Keratinocyte (primary cell): ENCODE measurements at regions not wholly inside any gene's neighbourhood (a gene's known extent, or its start where the extent isn't known, plus 50 kb on each side); places are given as distances from the start of the nearest gene placed in this dataset.

ENCODE experiments used
- DNase-seq: peaks from one replicate; pipeline ENCODE4 v3.0.0-alpha.2; 2011; ENCODE audit warnings: low read depth, missing footprints, low spot score
- FAIRE-seq: peaks from 2 replicates; lab custom pipeline; 2011; peaks lifted over from hg19 to GRCh38; lab: Jason Lieb, UNC
- H2AFZ ChIP-seq: 2 replicates; pipeline ENCODE4 v1.6.0; 2012; ENCODE audit warnings: low read length, control low read depth, inconsistent platforms; ENCODE audit not compliant: control insufficient read depth
- H3K27ac ChIP-seq: 2 replicates; pipeline ENCODE4 v1.5.1; 2011; ENCODE audit warnings: low read length; ENCODE audit not compliant: control insufficient read depth, insufficient read depth
- H3K27me3 ChIP-seq: 3 replicates; pipeline ENCODE4 v1.6.0; 2011; ENCODE audit warnings: low read length; ENCODE audit not compliant: control insufficient read depth, insufficient read depth; ENCODE audit errors: extremely low read depth
- H3K36me3 ChIP-seq, 2 experiments: 2 replicates in 1 of 2; 3 replicates in 1 of 2; pipeline ENCODE4 v1.5.1; 2011; ENCODE audit warnings: low read length in 2 of 2, mild to moderate bottlenecking in 1 of 2; ENCODE audit not compliant: control insufficient read depth in 2 of 2, insufficient read depth in 2 of 2; ENCODE audit errors: extremely low read depth in 1 of 2
- H3K4me1 ChIP-seq: 3 replicates; pipeline ENCODE4 v1.5.1; 2011; ENCODE audit warnings: low read length; ENCODE audit not compliant: control insufficient read depth, insufficient read depth; ENCODE audit errors: extremely low read depth
- H3K4me2 ChIP-seq: 3 replicates; pipeline ENCODE4 v1.6.0; 2011; ENCODE audit warnings: low read depth, low read length; ENCODE audit not compliant: control insufficient read depth, insufficient read depth; ENCODE audit errors: extremely low read depth
- H3K4me3 ChIP-seq, 3 experiments: fragments of 200-600 bp in 1 of 3; sonication (generic) in 1 of 3; 2 replicates in 2 of 3; 3 replicates in 1 of 3; pipeline ENCODE4 v1.5.1; 2011 to 2016; ENCODE audit warnings: low read length in 3 of 3, mild to moderate bottlenecking in 3 of 3, control low read depth in 2 of 3, inconsistent platforms in 1 of 3, low read depth in 1 of 3, mixed read lengths in 1 of 3, mixed run types in 1 of 3, moderate library complexity in 1 of 3; ENCODE audit not compliant: control insufficient read depth in 2 of 3, insufficient read depth in 2 of 3; ENCODE audit errors: extremely low read depth in 1 of 3
- H3K79me2 ChIP-seq: 2 replicates; pipeline ENCODE4 v1.6.0; 2012; ENCODE audit warnings: low read length; ENCODE audit not compliant: control insufficient read depth, insufficient read depth
- H3K9ac ChIP-seq: 3 replicates; pipeline ENCODE4 v1.6.0; 2011; ENCODE audit warnings: low read length; ENCODE audit not compliant: control insufficient read depth, insufficient read depth; ENCODE audit errors: extremely low read depth
- H3K9me1 ChIP-seq: 3 replicates; pipeline ENCODE4 v1.6.0; 2011; ENCODE audit warnings: low read length; ENCODE audit not compliant: control insufficient read depth, insufficient read depth; ENCODE audit errors: extremely low read depth
- H3K9me3 ChIP-seq: 2 replicates; pipeline ENCODE4 v1.5.1; 2012; ENCODE audit warnings: low read depth, low read length; ENCODE audit not compliant: control insufficient read depth
- H4K20me1 ChIP-seq: 3 replicates; pipeline ENCODE4 v1.6.0; 2011; ENCODE audit warnings: low read length; ENCODE audit not compliant: control insufficient read depth, insufficient read depth; ENCODE audit errors: extremely low read depth
- EZH2 ChIP-seq: IDR thresholded peaks from one replicate; pipeline ENCODE4 v1.6.1; 2012; ENCODE audit warnings: inconsistent platforms, mild to moderate bottlenecking, low read length, moderate library complexity
- dilution Hi-C: fragments of 300-500 bp; cut with MboI; formaldehyde crosslinking; loops from one replicate; pipeline ENCODE4 v1.7.0; 2020; ENCODE audit warnings: low sequenced_read_pairs; ENCODE audit not compliant: extremely low pct_ligation_motif_present
- TF ChIP-seq, protein P1 (sequence below), 3 experiments: IDR thresholded peaks in 1 of 3; conservative IDR thresholded peaks in 1 of 3; optimal IDR thresholded peaks in 1 of 3; 2 replicates in 2 of 3; 3 replicates in 1 of 3; pipeline versions ENCODE3 to v1.5.1; 2011; ENCODE audit warnings: low read length in 3 of 3, mild to moderate bottlenecking in 3 of 3, moderate library complexity in 2 of 3, control low read depth in 1 of 3, inconsistent platforms in 1 of 3; ENCODE audit not compliant: insufficient read depth in 2 of 3; ENCODE audit errors: extremely low read depth in 1 of 3

DNA sequence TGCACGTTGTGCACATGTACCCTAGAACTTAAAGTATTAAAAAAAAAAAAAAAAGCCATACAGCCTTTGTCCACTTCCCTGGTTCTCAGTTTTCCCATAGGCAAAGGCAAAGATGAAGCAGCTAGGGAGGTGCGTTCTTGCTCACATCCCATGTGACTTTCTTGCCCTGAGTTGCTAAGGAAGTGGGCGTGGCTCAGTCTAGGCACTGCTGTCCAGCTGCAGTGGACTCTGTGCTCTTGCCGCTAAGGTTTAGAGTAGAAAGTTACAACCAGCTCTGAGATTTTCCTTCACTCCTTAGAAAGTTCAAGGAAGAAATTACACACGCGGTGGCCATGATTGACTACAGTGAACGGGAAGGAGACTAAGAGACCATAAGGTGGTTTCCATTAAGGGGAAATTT, 144.7 kb downstream of the NAA11 start:
- TF ChIP-seq EZH2 = no peak
- TF ChIP-seq, protein P1, sequence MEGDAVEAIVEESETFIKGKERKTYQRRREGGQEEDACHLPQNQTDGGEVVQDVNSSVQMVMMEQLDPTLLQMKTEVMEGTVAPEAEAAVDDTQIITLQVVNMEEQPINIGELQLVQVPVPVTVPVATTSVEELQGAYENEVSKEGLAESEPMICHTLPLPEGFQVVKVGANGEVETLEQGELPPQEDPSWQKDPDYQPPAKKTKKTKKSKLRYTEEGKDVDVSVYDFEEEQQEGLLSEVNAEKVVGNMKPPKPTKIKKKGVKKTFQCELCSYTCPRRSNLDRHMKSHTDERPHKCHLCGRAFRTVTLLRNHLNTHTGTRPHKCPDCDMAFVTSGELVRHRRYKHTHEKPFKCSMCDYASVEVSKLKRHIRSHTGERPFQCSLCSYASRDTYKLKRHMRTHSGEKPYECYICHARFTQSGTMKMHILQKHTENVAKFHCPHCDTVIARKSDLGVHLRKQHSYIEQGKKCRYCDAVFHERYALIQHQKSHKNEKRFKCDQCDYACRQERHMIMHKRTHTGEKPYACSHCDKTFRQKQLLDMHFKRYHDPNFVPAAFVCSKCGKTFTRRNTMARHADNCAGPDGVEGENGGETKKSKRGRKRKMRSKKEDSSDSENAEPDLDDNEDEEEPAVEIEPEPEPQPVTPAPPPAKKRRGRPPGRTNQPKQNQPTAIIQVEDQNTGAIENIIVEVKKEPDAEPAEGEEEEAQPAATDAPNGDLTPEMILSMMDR (optimal IDR thresholded peaks at IDR 0.05 in 1 of 3, IDR thresholded peaks at IDR 0.05 in 1 of 3, conservative IDR thresholded peaks at IDR 0.05 in 1 of 3; ENCODE audit: extremely low read depth in 1 of 3, insufficient read depth in 2 of 3, low read length in 3 of 3) = no peak
- FAIRE-seq = no peak
- Histone ChIP-seq H3K9me1 (no peaks in the 10 kb centered on the region), H3K4me2 (no peak overlapping the region), H2AFZ (no peak overlapping the region), H4K20me1 (no peaks in the 10 kb centered on the region), H3K27me3 (no peaks in the 10 kb centered on the region), H3K9me3 (no peaks in the 10 kb centered on the region), H3K36me3 (no peaks in the 10 kb centered on the region), H3K4me1 (no peaks in the 10 kb centered on the region), H3K9ac (no peak overlapping the region), H3K27ac (no peak overlapping the region), H3K4me3 (no peak overlapping the region), H3K79me2 (no peaks in the 10 kb centered on the region)
- dilution Hi-C loops = no loop called here
- DNase-seq = no peak

DNA sequence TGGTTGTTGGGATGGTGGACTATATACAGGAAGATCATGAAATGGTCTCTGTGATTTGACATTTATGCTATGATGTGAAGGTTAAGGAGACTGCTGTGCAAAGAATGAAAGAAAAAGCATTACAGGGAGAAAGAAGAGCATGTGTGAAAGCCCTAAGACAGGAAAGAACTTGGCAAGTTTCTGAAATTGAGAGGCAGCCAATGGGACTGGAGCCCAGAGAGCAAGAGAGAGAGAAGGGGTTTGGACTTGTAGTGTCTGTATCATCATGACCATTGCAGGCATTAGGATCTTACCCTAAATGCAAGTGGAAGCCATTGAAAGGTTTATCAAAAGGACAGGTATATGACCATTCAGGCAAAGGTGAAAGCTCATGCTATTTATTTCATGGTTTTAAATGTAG, 147.1 kb downstream of the NAA11 start:
- no peaks in the 10 kb centered on the region for H3K36me3 ChIP-seq
- no peak overlapping the region for H2AFZ ChIP-seq
- H3K9me1 ChIP-seq = no peaks in the 10 kb centered on the region
- no peak overlapping the region for H3K9ac ChIP-seq
- dilution Hi-C loops = no loop called here
- no peak for TF ChIP-seq EZH2
- TF ChIP-seq, protein P1 (optimal IDR thresholded peaks at IDR 0.05 in 1 of 3, IDR thresholded peaks at IDR 0.05 in 1 of 3, conservative IDR thresholded peaks at IDR 0.05 in 1 of 3; ENCODE audit: extremely low read depth in 1 of 3, insufficient read depth in 2 of 3, low read length in 3 of 3) = no peak
- no peaks in the 10 kb centered on the region for H3K27me3 ChIP-seq
- no peak overlapping the region for H3K4me2 ChIP-seq
- no peaks in the 10 kb centered on the region for H3K9me3 ChIP-seq
- no peak overlapping the region for H3K4me3 ChIP-seq
- DNase-seq (no peak), FAIRE-seq (no peak)
- H3K27ac ChIP-seq = no peak overlapping the region
- no peaks in the 10 kb centered on the region for H3K79me2 ChIP-seq
- no peaks in the 10 kb centered on the region for H4K20me1 ChIP-seq
- H3K4me1 ChIP-seq = no peaks in the 10 kb centered on the region
